K562 (cell line): ENCODE measurements at regions not wholly inside any gene's neighbourhood (a gene's known extent, or its start where the extent isn't known, plus 50 kb on each side); places are given as distances from the start of the nearest gene placed in this dataset.

ENCODE experiments used
- ATAC-seq: fragments of 200-7000 bp; cut with Tn5 transposase; 3 replicates; pipeline ENCODE4 v1.9.1; 2020; ENCODE audit warnings: moderate library complexity
- BruUV-seq: library from RNA; stranded (reverse); fragments of 400-500 nt; replicated peaks from 2 replicates; lab custom pipeline; 2021; lab: Mats Ljungman, UMichigan
- CTCF ChIA-PET: fragments of 300-600 bp; formaldehyde crosslinking; extraction: SDS; loops from one replicate; lab custom pipeline; 2021; ENCODE audit warnings: low intra/inter-chr PET ratio; lab: Yijun Ruan, JAX
- POLR2A ChIA-PET: fragments of 300-600, 350-650 bp; sonication (Branson Sonifier 250); formaldehyde crosslinking; extraction: SDS; loops from one replicate; lab custom pipeline; 2021; ENCODE audit warnings: antibody characterized with exemption, inconsistent platforms; lab: Yijun Ruan, JAX
- DNase-seq, 4 experiments: peaks; one replicate each; pipeline versions ENCODE4 v3.0.0 to v3.0.0-alpha.2; 2011 to 2018; ENCODE audit warnings: low spot score in 3 of 4, mixed read lengths in 3 of 4; ENCODE audit errors: extremely low read depth in 1 of 4
- FAIRE-seq: peaks from 2 replicates; lab custom pipeline; 2011; peaks lifted over from hg19 to GRCh38; lab: Jason Lieb, UNC
- H2AFZ ChIP-seq: 2 replicates; pipeline ENCODE4 v1.6.0; 2011; ENCODE audit warnings: low read depth, low read length, control low read depth, inconsistent platforms
- H3K27ac ChIP-seq: fragments of 200-600 bp; 3 replicates; pipeline ENCODE4 v1.8.0; 2011; ENCODE audit warnings: low read depth, mild to moderate bottlenecking, control low read depth, inconsistent platforms, low read length, moderate library complexity, mixed read lengths; ENCODE audit errors: extremely low read depth
- H3K27me3 ChIP-seq, 2 experiments: fragments of 300-600 bp in 1 of 2; 2 replicates in 1 of 2; 3 replicates in 1 of 2; pipeline versions ENCODE4 v1.6.0 to v1.8.0; 2011; ENCODE audit warnings: inconsistent platforms in 2 of 2, low read length in 2 of 2, mild to moderate bottlenecking in 1 of 2, mixed read lengths in 1 of 2, moderate library complexity in 1 of 2; ENCODE audit not compliant: control insufficient read depth in 2 of 2, insufficient read depth in 2 of 2
- H3K36me3 ChIP-seq: fragments of 300-600 bp; 3 replicates; pipeline ENCODE4 v1.8.0; 2011; ENCODE audit warnings: mild to moderate bottlenecking, low read length, inconsistent platforms; ENCODE audit not compliant: control insufficient read depth, insufficient read depth
- H3K4me1 ChIP-seq, 2 experiments: fragments of 200-600 bp in 1 of 2; replicated peaks in 1 of 2; 2 replicates in 1 of 2; 3 replicates in 1 of 2; pipeline versions ENCODE4 v1.5.1 to v1.8.0; 2011; ENCODE audit warnings: inconsistent platforms in 2 of 2, low read length in 2 of 2, mild to moderate bottlenecking in 1 of 2, mixed read lengths in 1 of 2, moderate library complexity in 1 of 2; ENCODE audit not compliant: control insufficient read depth in 2 of 2, insufficient read depth in 2 of 2
- H3K4me2 ChIP-seq: 2 replicates; pipeline ENCODE4 v1.6.1; 2011; ENCODE audit warnings: low read length, control low read depth, inconsistent platforms, mixed read lengths; ENCODE audit not compliant: insufficient read depth
- H3K4me3 ChIP-seq: fragments of 200-600 bp; sonication (generic), shearing (Covaris generic); 2 replicates; pipeline ENCODE4 v1.5.1; 2016; ENCODE audit warnings: control low read depth, inconsistent platforms
- H3K79me2 ChIP-seq: fragments of 200-600 bp; 3 replicates; pipeline ENCODE4 v1.8.0; 2011; ENCODE audit warnings: low read length, inconsistent platforms; ENCODE audit not compliant: control insufficient read depth, insufficient read depth
- H3K9ac ChIP-seq, 2 experiments: 2 replicates each; pipeline versions ENCODE4 v1.6.0 to v1.6.1; 2011; ENCODE audit warnings: low read depth in 2 of 2, low read length in 2 of 2, control low read depth in 1 of 2, inconsistent platforms in 1 of 2, mild to moderate bottlenecking in 1 of 2, mixed read lengths in 1 of 2; ENCODE audit not compliant: insufficient read depth in 1 of 2
- H3K9me1 ChIP-seq: one replicate; pipeline ENCODE4 v1.6.0; 2011; ENCODE audit warnings: inconsistent platforms, mild to moderate bottlenecking, low read length, moderate library complexity; ENCODE audit not compliant: control insufficient read depth, insufficient read depth
- H3K9me3 ChIP-seq: replicated peaks from 2 replicates; pipeline ENCODE4 v1.5.1; 2011; ENCODE audit warnings: low read depth, low read length, inconsistent platforms; ENCODE audit not compliant: control insufficient read depth, insufficient read depth
- H4K20me1 ChIP-seq: replicated peaks from 2 replicates; pipeline ENCODE4 v1.6.1; 2011; ENCODE audit warnings: low read length, inconsistent platforms, mixed read lengths; ENCODE audit not compliant: control insufficient read depth, insufficient read depth
- ETS1 ChIP-seq: conservative IDR thresholded peaks from 2 replicates; pipeline ENCODE4 v1.6.1; 2011; ENCODE audit warnings: low read depth, mild to moderate bottlenecking, low read length; ENCODE audit not compliant: control insufficient read depth
- NFRKB ChIP-seq: fragments of 450-650 bp; IDR thresholded peaks from 2 replicates; pipeline ENCODE4 v1.6.1; 2016; ENCODE audit warnings: low read depth
- NR1H2 ChIP-seq: sonication (generic); formaldehyde crosslinking; IDR thresholded peaks from 2 replicates; pipeline ENCODE4 v1.4.0; 2020; ENCODE audit warnings: mild to moderate bottlenecking, missing genetic modification reagents
- RFX1 ChIP-seq: fragments of 450-650 bp; IDR thresholded peaks from 2 replicates; pipeline ENCODE4 v1.6.1; 2016; ENCODE audit warnings: mild to moderate bottlenecking, moderate library complexity
- TBL1XR1 ChIP-seq, 2 experiments: IDR thresholded peaks; 2 replicates each; pipeline ENCODE4 v1.6.1; 2012; ENCODE audit warnings: improper control_type of control experiment in 2 of 2, low read length in 2 of 2, mild to moderate bottlenecking in 1 of 2
- ZNF277 ChIP-seq: fragments of 250-450 bp; sonication (Bioruptor Pico); IDR thresholded peaks from 2 replicates; pipeline ENCODE4 v1.8.0; 2022; ENCODE audit warnings: inconsistent platforms, mild to moderate bottlenecking, moderate library complexity, borderline replicate concordance
- ZNF318 ChIP-seq, 2 experiments: fragments of 450-650 bp; IDR thresholded peaks; 2 replicates each; pipeline ENCODE4 v1.6.1; 2016; ENCODE audit warnings: mild to moderate bottlenecking in 2 of 2, borderline replicate concordance in 1 of 2, low read depth in 1 of 2, moderate library complexity in 1 of 2
- ZNF584 ChIP-seq: fragments of 200-800 bp; sonication (Bioruptor generic); IDR thresholded peaks from 2 replicates; pipeline ENCODE4 v1.6.1; 2016; ENCODE audit warnings: low read depth, mild to moderate bottlenecking, missing genetic modification characterization, missing compliant biosample characterization
- in situ Hi-C: fragments of 300-500 bp; cut with MboI; formaldehyde crosslinking; loops from 4 replicates; pipeline ENCODE4 v1.15.0; 2018; ENCODE audit warnings: inconsistent platforms, mixed read lengths
- intact Hi-C: fragments of 100-400 bp; cut with micrococcal nuclease; formaldehyde crosslinking; loops from 2 replicates; pipeline ENCODE4 v1.14.2; 2022
- TF ChIP-seq, protein P1 (sequence below): fragments of 450-650 bp; IDR thresholded peaks from 2 replicates; pipeline ENCODE4 v1.6.1; 2016; ENCODE audit warnings: borderline replicate concordance

DNA sequence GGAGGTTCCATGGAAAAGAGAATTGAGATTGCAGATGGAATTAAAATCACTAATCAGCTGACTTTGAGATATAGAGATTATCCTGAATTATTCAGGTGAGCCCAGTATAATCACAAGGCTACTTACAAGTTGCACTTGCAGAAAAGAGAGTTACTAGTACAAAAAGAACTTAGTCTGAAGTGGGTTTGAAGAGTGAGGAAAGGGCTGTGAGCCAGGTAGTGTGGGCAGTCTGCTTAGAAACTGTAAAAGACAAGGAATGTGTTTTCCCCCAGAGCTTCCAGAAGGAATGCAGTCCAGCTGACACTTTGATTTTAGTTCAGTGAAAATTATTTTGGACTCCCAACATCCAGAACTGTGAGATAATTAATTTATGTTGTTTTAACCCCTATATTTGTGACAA lies 285.4 kb upstream of the GPC6 start:
- DNase-seq = no peak
- no peaks in the 10 kb centered on the region for H3K36me3 ChIP-seq
- FAIRE-seq = no peak
- no peak for ATAC-seq
- H4K20me1 ChIP-seq = no peaks in the 10 kb centered on the region
- H3K27me3 ChIP-seq = no peaks in the 10 kb centered on the region
- no peak overlapping the region for H3K4me3 ChIP-seq
- intact Hi-C loops = no loop called here
- no peak overlapping the region for H3K27ac ChIP-seq
- in situ Hi-C loops = no loop called here
- H3K9ac ChIP-seq = no peak overlapping the region
- H3K9me3 ChIP-seq = no peaks in the 10 kb centered on the region
- no peaks in the 10 kb centered on the region for H3K4me1 ChIP-seq
- ChIA-PET CTCF (no interaction called here), POLR2A (interaction anchor here (0.8 kb wide), 1 partner anchor 242 kb away, joined by 3 read pairs; no protein-coding TSS in a partner anchor)
- no peaks in the 10 kb centered on the region for H3K9me1 ChIP-seq
- H3K79me2 ChIP-seq = no peaks in the 10 kb centered on the region
- H2AFZ ChIP-seq = no peak overlapping the region
- no peak overlapping the region for H3K4me2 ChIP-seq
- BruUV-seq = no TSS peak
- TF ChIP-seq ZNF584 (CRISPR knock-in tag) = no peak
- TF ChIP-seq ZNF277 (CRISPR knock-in tag) = no peak
- TF ChIP-seq ETS1 = no peak
- TF ChIP-seq ZNF318 (IDR thresholded peaks at IDR 0.05; ENCODE audit: borderline replicate concordance in 1 of 2, low read depth in 1 of 2) = no peak
- TF ChIP-seq NFRKB = no peak
- no peak for TF ChIP-seq RFX1
- TF ChIP-seq, protein P1, sequence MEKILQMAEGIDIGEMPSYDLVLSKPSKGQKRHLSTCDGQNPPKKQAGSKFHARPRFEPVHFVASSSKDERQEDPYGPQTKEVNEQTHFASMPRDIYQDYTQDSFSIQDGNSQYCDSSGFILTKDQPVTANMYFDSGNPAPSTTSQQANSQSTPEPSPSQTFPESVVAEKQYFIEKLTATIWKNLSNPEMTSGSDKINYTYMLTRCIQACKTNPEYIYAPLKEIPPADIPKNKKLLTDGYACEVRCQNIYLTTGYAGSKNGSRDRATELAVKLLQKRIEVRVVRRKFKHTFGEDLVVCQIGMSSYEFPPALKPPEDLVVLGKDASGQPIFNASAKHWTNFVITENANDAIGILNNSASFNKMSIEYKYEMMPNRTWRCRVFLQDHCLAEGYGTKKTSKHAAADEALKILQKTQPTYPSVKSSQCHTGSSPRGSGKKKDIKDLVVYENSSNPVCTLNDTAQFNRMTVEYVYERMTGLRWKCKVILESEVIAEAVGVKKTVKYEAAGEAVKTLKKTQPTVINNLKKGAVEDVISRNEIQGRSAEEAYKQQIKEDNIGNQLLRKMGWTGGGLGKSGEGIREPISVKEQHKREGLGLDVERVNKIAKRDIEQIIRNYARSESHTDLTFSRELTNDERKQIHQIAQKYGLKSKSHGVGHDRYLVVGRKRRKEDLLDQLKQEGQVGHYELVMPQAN = no peak
- TF ChIP-seq NR1H2 (CRISPR knock-in tag) = no peak
- no peak for TF ChIP-seq TBL1XR1 (IDR thresholded peaks at IDR 0.05; ENCODE audit: low read length in 2 of 2)
